HCT116 (cell line): ENCODE measurements at regions not wholly inside any gene's neighbourhood (a gene's known extent, or its start where the extent isn't known, plus 50 kb on each side); places are given as distances from the start of the nearest gene placed in this dataset.

Experiments
- ATAC-seq: fragments of 200-7000 bp; cut with Tn5 transposase; 2 replicates; pipeline ENCODE4 v1.9.1; 2020; ENCODE audit warnings: mild to moderate bottlenecking, moderate library complexity
- BruUV-seq: library from RNA; stranded (reverse); fragments of 400-500 nt; replicated peaks from 2 replicates; lab custom pipeline; 2021; lab: Mats Ljungman, UMichigan
- CTCF ChIA-PET: fragments of 300-600 bp; sonication (Branson Sonifier 250); formaldehyde crosslinking; loops from one replicate; lab custom pipeline; 2021; ENCODE audit warnings: antibody characterized with exemption; lab: Charles Lee
- POLR2A ChIA-PET: fragments of 300-600, 350-600 bp; sonication (Branson Sonifier 250); formaldehyde crosslinking; loops from one replicate; lab custom pipeline; 2021; ENCODE audit warnings: antibody characterized with exemption; lab: Charles Lee
- RAD21 ChIA-PET, 2 experiments: fragments of 300-600 bp; sonication (Branson Sonifier 250); formaldehyde crosslinking; loops; one replicate each; lab custom pipeline; 2023; ENCODE audit warnings: low total read pairs in 2 of 2; ENCODE audit not compliant: uncharacterized antibody in 2 of 2, unreplicated experiment in 2 of 2, low non-redundant PET in 1 of 2; lab: Charles Lee
- DNase-seq: peaks from one replicate; pipeline ENCODE4 v3.0.0-alpha.2; 2010; ENCODE audit warnings: low read depth, low spot score
- H2AFZ ChIP-seq: fragments of 200-600 bp; shearing (Covaris generic), sonication (generic); 2 replicates; pipeline ENCODE4 v1.6.1; 2017; ENCODE audit warnings: low read depth, mixed run types, mixed read lengths, antibody characterized with exemption, low read length; ENCODE audit not compliant: poor library complexity, severe bottlenecking
- H3K27ac ChIP-seq: 2 replicates; pipeline ENCODE4 v1.5.1; 2012; ENCODE audit warnings: low read depth, low read length
- H3K27me3 ChIP-seq: fragments of 200-600 bp; sonication (generic); 2 replicates; pipeline ENCODE4 v1.6.1; 2016; ENCODE audit warnings: mixed run types, low read length, mixed read lengths; ENCODE audit not compliant: insufficient read depth
- H3K36me3 ChIP-seq, 2 experiments: fragments of 200-500 bp in 1 of 2; fragments of 200-600 bp in 1 of 2; sonication (Bioruptor generic) in 1 of 2; sonication (generic) in 1 of 2; 2 replicates each; pipeline versions ENCODE4 v1.5.1 to v1.6.1; 2014 to 2016; ENCODE audit warnings: low read length in 2 of 2, inconsistent platforms in 1 of 2, mixed read lengths in 1 of 2, mixed run types in 1 of 2; ENCODE audit not compliant: insufficient read depth in 2 of 2, control insufficient read depth in 1 of 2
- H3K4me1 ChIP-seq, 2 experiments: fragments of 200-600 bp in 1 of 2; sonication (generic) in 1 of 2; 2 replicates each; pipeline versions ENCODE4 v1.5.1 to v1.6.1; 2012 to 2017; ENCODE audit warnings: low read length in 2 of 2, inconsistent platforms in 1 of 2, mild to moderate bottlenecking in 1 of 2, mixed read lengths in 1 of 2, mixed run types in 1 of 2, moderate library complexity in 1 of 2; ENCODE audit not compliant: insufficient read depth in 2 of 2, control insufficient read depth in 1 of 2
- H3K4me2 ChIP-seq: fragments of 200-600 bp; sonication (generic); 2 replicates; pipeline ENCODE4 v1.6.1; 2017; ENCODE audit warnings: mixed run types, low read length, mixed read lengths
- H3K4me3 ChIP-seq, 2 experiments: fragments of 200-600 bp in 1 of 2; sonication (generic) in 1 of 2; replicated peaks in 1 of 2; 2 replicates each; pipeline ENCODE4 v1.5.1; 2011 to 2016; ENCODE audit warnings: low read length in 2 of 2, control low read depth in 1 of 2, low read depth in 1 of 2, mild to moderate bottlenecking in 1 of 2, mixed read lengths in 1 of 2, mixed run types in 1 of 2
- H3K79me2 ChIP-seq: fragments of 200-600 bp; sonication (generic); 2 replicates; pipeline ENCODE4 v1.6.1; 2017; ENCODE audit warnings: mild to moderate bottlenecking, mixed run types, low read length, moderate library complexity, mixed read lengths; ENCODE audit not compliant: insufficient read depth
- H3K9ac ChIP-seq: fragments of 200-600 bp; sonication (generic); 2 replicates; pipeline ENCODE4 v1.6.1; 2016; ENCODE audit warnings: low read length, mixed read lengths
- H3K9me2 ChIP-seq: fragments of 200-600 bp; sonication (generic), shearing (Covaris generic); 2 replicates; pipeline ENCODE4 v1.6.1; 2017; ENCODE audit warnings: mixed run types, mild to moderate bottlenecking, moderate library complexity; ENCODE audit not compliant: insufficient read depth
- H3K9me3 ChIP-seq, 2 experiments: fragments of 200-500 bp in 1 of 2; fragments of 200-600 bp in 1 of 2; sonication (Bioruptor generic) in 1 of 2; sonication (generic) in 1 of 2; 2 replicates each; pipeline ENCODE4 v1.6.1; 2014 to 2017; ENCODE audit warnings: low read length in 2 of 2, mixed read lengths in 2 of 2, inconsistent platforms in 1 of 2, low read depth in 1 of 2, mild to moderate bottlenecking in 1 of 2, mixed run types in 1 of 2, moderate library complexity in 1 of 2; ENCODE audit not compliant: control insufficient read depth in 1 of 2, insufficient read depth in 1 of 2
- H4K20me1 ChIP-seq: fragments of 200-600 bp; sonication (generic), shearing (Covaris generic); 2 replicates; pipeline ENCODE4 v1.6.1; 2017; ENCODE audit warnings: mixed run types, mild to moderate bottlenecking, moderate library complexity; ENCODE audit not compliant: insufficient read depth
- CBX3 ChIP-seq: IDR thresholded peaks from 2 replicates; pipeline ENCODE4 v1.6.1; 2012; ENCODE audit warnings: low read depth
- ELF1 ChIP-seq: IDR thresholded peaks from 2 replicates; pipeline ENCODE4 v1.6.1; 2012; ENCODE audit warnings: low read depth, borderline replicate concordance
- FOSL1 ChIP-seq: IDR thresholded peaks from 2 replicates; pipeline ENCODE4 v1.6.1; 2012; ENCODE audit warnings: low read depth
- JUND ChIP-seq: IDR thresholded peaks from 2 replicates; pipeline ENCODE4 v1.6.1; 2012
- POLR2A ChIP-seq: IDR thresholded peaks from 2 replicates; pipeline ENCODE4 v1.7.0; 2011; ENCODE audit warnings: borderline replicate concordance; ENCODE audit not compliant: insufficient read depth, insufficient read length; ENCODE audit errors: extremely low read depth
- POLR2AphosphoS5 ChIP-seq: IDR thresholded peaks from 2 replicates; pipeline ENCODE4 v1.6.1; 2011; ENCODE audit warnings: mild to moderate bottlenecking, low read depth, low read length, moderate library complexity
- RAD21 ChIP-seq: IDR thresholded peaks from 2 replicates; pipeline ENCODE4 v1.6.1; 2012; ENCODE audit warnings: low read depth, mild to moderate bottlenecking
- SP1 ChIP-seq: IDR thresholded peaks from 2 replicates; pipeline ENCODE4 v1.6.1; 2012; ENCODE audit warnings: low read depth
- SRF ChIP-seq: IDR thresholded peaks from 2 replicates; pipeline ENCODE4 v1.6.1; 2012; ENCODE audit warnings: low read depth
- TCF7L2 ChIP-seq: IDR thresholded peaks from 2 replicates; pipeline ENCODE4 v1.7.0; 2011; ENCODE audit warnings: borderline replicate concordance, inconsistent platforms; ENCODE audit not compliant: insufficient read depth, insufficient read length; ENCODE audit errors: extremely low read depth
- YY1 ChIP-seq: IDR thresholded peaks from 2 replicates; pipeline ENCODE4 v1.6.1; 2011; ENCODE audit warnings: low read length, low read depth, moderate library complexity, mild to moderate bottlenecking; ENCODE audit not compliant: insufficient replicate concordance; ENCODE audit errors: extremely low read depth
- ZFX ChIP-seq: fragments of 450-650 bp; IDR thresholded peaks from 2 replicates; pipeline ENCODE4 v1.6.1; 2017
- intact Hi-C: fragments of 100-400 bp; cut with micrococcal nuclease; formaldehyde crosslinking; loops from 2 replicates; pipeline ENCODE4 v1.10.0; 2022
- TF ChIP-seq, protein P1 (sequence below): IDR thresholded peaks from 2 replicates; pipeline ENCODE4 v1.6.1; 2012; ENCODE audit warnings: low read depth
- TF ChIP-seq, protein P2 (sequence below): IDR thresholded peaks from 2 replicates; pipeline ENCODE4 v1.6.1; 2011; ENCODE audit warnings: mild to moderate bottlenecking, low read length, moderate library complexity; ENCODE audit not compliant: insufficient replicate concordance; ENCODE audit errors: extremely low read depth

DNA sequence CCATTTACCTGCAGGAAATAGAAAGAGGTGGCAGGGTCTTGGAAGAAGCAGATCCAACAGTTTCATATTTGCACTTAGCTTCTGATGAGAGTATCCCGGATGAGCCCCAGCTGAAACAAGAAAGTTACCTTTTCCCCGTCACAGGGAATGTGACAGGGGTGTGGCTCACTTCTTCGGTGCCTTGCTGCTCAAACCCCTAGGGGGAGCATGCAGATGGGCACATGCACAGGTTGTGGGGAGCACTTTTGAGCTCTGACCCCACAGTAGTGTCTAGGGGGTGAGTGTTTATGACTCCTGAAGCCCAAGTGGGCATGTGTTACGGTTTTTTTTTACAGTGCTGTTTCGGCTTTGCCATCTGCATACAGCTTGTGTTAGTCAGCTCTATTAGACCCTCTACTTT lies 1221.0 kb downstream of the JRKL start:
- Histone ChIP-seq H3K27me3 (no peaks in the 10 kb centered on the region), H3K4me2 (no peak overlapping the region)
- no peak for TF ChIP-seq POLR2AphosphoS5
- TF ChIP-seq POLR2A: no peak
- TF ChIP-seq, protein P1, sequence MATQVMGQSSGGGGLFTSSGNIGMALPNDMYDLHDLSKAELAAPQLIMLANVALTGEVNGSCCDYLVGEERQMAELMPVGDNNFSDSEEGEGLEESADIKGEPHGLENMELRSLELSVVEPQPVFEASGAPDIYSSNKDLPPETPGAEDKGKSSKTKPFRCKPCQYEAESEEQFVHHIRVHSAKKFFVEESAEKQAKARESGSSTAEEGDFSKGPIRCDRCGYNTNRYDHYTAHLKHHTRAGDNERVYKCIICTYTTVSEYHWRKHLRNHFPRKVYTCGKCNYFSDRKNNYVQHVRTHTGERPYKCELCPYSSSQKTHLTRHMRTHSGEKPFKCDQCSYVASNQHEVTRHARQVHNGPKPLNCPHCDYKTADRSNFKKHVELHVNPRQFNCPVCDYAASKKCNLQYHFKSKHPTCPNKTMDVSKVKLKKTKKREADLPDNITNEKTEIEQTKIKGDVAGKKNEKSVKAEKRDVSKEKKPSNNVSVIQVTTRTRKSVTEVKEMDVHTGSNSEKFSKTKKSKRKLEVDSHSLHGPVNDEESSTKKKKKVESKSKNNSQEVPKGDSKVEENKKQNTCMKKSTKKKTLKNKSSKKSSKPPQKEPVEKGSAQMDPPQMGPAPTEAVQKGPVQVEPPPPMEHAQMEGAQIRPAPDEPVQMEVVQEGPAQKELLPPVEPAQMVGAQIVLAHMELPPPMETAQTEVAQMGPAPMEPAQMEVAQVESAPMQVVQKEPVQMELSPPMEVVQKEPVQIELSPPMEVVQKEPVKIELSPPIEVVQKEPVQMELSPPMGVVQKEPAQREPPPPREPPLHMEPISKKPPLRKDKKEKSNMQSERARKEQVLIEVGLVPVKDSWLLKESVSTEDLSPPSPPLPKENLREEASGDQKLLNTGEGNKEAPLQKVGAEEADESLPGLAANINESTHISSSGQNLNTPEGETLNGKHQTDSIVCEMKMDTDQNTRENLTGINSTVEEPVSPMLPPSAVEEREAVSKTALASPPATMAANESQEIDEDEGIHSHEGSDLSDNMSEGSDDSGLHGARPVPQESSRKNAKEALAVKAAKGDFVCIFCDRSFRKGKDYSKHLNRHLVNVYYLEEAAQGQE: no peak
- TF ChIP-seq ZFX: no peak
- TF ChIP-seq TCF7L2: no peak
- no peak for TF ChIP-seq ELF1
- no peak for TF ChIP-seq SRF
- no peak for TF ChIP-seq CBX3
- TF ChIP-seq SP1: no peak
- TF ChIP-seq YY1: no peak
- TF ChIP-seq, protein P2, sequence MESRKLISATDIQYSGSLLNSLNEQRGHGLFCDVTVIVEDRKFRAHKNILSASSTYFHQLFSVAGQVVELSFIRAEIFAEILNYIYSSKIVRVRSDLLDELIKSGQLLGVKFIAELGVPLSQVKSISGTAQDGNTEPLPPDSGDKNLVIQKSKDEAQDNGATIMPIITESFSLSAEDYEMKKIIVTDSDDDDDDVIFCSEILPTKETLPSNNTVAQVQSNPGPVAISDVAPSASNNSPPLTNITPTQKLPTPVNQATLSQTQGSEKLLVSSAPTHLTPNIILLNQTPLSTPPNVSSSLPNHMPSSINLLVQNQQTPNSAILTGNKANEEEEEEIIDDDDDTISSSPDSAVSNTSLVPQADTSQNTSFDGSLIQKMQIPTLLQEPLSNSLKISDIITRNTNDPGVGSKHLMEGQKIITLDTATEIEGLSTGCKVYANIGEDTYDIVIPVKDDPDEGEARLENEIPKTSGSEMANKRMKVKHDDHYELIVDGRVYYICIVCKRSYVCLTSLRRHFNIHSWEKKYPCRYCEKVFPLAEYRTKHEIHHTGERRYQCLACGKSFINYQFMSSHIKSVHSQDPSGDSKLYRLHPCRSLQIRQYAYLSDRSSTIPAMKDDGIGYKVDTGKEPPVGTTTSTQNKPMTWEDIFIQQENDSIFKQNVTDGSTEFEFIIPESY: no peak
- TF ChIP-seq JUND: no peak
- TF ChIP-seq RAD21: no peak
- TF ChIP-seq FOSL1: no peak
- TF ChIP-seq, all 23 proteins: peak for 0
- ChIA-PET CTCF (no interaction called here), RAD21 (no interaction called here), POLR2A (no interaction called here)
- no peak overlapping the region for H3K27ac ChIP-seq
- ATAC-seq: no peak
- no peak overlapping the region for H3K4me3 ChIP-seq
- H2AFZ ChIP-seq: no peak overlapping the region
- no peaks in the 10 kb centered on the region for H3K79me2 ChIP-seq
- no peaks in the 10 kb centered on the region for H3K36me3 ChIP-seq
- no peak for DNase-seq
- H3K9ac ChIP-seq: no peak overlapping the region
- H4K20me1 ChIP-seq: no peaks in the 10 kb centered on the region
- no TSS peak for BruUV-seq
- H3K9me2 ChIP-seq: no peaks in the 10 kb centered on the region
- peaks cover 5 to 8% of the 10 kb centered on the region in 2 experiments; a peak in 3 of 4 replicates for H3K9me3 ChIP-seq
- intact Hi-C loops: no loop called here
- H3K4me1 ChIP-seq: no peaks in the 10 kb centered on the region
